PFSK-1 (cell line): ENCODE measurements at regions not wholly inside any gene's neighbourhood (a gene's known extent, or its start where the extent isn't known, plus 50 kb on each side); places are given as distances from the start of the nearest gene placed in this dataset.

ENCODE experiments used
- FOXP2 ChIP-seq: optimal IDR thresholded peaks from 2 replicates; pipeline ENCODE3; 2011; ENCODE audit warnings: borderline replicate concordance, control low read depth, inconsistent platforms; ENCODE audit not compliant: insufficient read depth; ENCODE audit errors: extremely low read length, extremely low read depth
- POLR2AphosphoS5 ChIP-seq: IDR thresholded peaks from 2 replicates; pipeline ENCODE4 v1.6.1; 2012; ENCODE audit warnings: low read depth, mild to moderate bottlenecking, control low read depth, low read length, moderate library complexity
- REST ChIP-seq, 2 experiments: IDR thresholded peaks; 2 replicates each; pipeline versions ENCODE4 v1.6.1 to v1.8.0; 2011 to 2012; ENCODE audit warnings: low read depth in 2 of 2, low read length in 2 of 2, control low read depth in 1 of 2, inconsistent platforms in 1 of 2, mild to moderate bottlenecking in 1 of 2, moderate library complexity in 1 of 2; ENCODE audit not compliant: insufficient read depth in 1 of 2
- SIN3A ChIP-seq: IDR thresholded peaks from 2 replicates; pipeline ENCODE4 v1.6.1; 2012; ENCODE audit warnings: mild to moderate bottlenecking, low read length, moderate library complexity, borderline replicate concordance; ENCODE audit not compliant: insufficient read depth
- TAF1 ChIP-seq: IDR thresholded peaks from 2 replicates; pipeline ENCODE4 v1.6.1; 2012; ENCODE audit warnings: low read length, control low read depth, borderline replicate concordance; ENCODE audit not compliant: insufficient read depth

- TF ChIP-seq SIN3A (no peak), POLR2AphosphoS5 (no peak), FOXP2 (no peak), TAF1 (no peak), REST (IDR thresholded peaks at IDR 0.05; ENCODE audit: insufficient read depth in 1 of 2, low read depth in 2 of 2, low read length in 2 of 2) (no peak)
Observed at GRCh38 chr14:97462081-97462480, 664.9 kb downstream of the VRK1 start.

DNA sequence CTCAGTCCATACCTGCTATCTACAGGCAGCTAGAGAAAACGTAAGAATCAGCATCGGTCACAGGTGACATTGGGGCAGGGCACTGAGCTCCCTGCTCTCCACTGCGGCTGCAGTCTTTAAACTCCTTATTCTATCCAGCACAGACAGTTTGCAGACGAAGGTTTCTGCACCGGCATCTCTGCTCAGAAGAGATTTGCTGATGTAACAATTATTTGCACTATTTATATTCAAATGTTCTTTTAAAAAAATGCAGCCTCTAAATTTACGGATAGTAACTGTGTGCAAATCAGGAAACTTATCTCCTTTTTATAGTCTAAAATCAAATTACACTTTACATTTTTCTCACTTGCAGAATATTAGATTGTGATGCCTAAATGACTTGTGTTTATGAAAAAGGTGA is 671.0 kb downstream of the VRK1 start:
- TF ChIP-seq SIN3A (no peak), FOXP2 (no peak), REST (IDR thresholded peaks at IDR 0.05; ENCODE audit: insufficient read depth in 1 of 2, low read depth in 2 of 2, low read length in 2 of 2) (no peak), TAF1 (no peak), POLR2AphosphoS5 (no peak)

DNA sequence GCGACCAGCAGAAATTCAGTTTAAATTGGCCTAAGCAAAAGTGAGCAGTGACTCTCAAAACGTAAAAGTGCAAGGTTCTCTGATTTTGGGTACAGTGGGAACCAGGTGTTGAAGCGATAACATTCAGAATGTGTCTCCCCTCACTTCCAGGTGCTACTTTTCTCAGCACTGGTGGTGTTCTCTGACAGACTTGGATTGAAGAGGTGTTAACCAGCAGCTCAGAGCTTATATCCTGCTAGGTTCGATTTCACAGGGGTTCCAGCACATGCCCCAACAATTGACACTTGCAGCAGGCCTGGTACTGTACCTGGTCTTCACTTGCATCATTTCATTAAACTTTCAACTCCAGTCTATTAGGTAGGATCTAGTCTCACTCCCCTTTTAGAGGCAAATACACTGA is 680.2 kb downstream of the VRK1 start:
- TF ChIP-seq POLR2AphosphoS5 (no peak), FOXP2 (no peak), TAF1 (no peak), SIN3A (no peak), REST (IDR thresholded peaks at IDR 0.05; ENCODE audit: insufficient read depth in 1 of 2, low read depth in 2 of 2, low read length in 2 of 2) (no peak)

DNA sequence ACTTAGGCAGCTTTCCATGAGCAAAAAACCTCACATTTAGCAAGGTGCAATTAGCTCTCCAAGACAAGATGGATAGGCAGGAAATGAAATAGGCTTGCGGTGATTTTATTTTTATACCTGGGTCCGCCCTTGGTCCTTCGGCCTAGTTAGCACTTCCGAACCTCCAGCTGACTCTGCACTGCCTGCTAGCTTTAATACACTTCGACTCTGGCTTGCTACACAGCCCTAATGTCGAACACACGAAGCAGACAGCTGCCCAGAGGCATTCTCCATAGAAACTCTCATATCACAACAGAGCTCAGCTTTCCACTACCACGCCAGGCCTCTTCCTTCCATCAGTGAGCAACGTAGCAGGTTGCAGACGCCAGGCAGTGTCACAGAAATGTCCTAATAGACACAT is 688.0 kb downstream of the VRK1 start:
- TF ChIP-seq TAF1 (no peak), POLR2AphosphoS5 (no peak)

GRCh38 chr14:97486601-97487120 is 689.5 kb downstream of the VRK1 start:
- TF ChIP-seq REST (IDR thresholded peaks at IDR 0.05; ENCODE audit: insufficient read depth in 1 of 2, low read depth in 2 of 2, low read length in 2 of 2) (no peak), SIN3A (no peak), TAF1 (no peak), FOXP2 (no peak), POLR2AphosphoS5 (no peak)

DNA sequence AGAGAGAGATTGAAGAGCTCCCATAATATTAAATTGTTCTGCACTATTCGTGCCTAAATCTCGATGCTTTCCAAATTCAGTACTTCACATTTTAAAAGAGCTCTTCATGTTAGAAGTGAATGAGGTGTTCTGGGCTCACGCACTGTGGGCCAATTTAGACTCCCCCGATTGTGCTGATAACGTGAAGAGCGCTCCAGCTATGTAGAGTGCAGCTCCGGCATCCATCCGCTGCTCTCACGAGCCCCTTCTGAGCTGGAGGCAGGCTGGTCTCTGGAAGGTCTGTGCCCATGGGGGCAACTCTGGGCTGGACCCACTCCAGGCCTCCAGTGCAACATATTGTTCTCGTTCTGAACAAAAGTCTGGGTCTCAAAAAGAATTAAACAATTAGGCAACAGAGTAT is 692.6 kb downstream of the VRK1 start:
- TF ChIP-seq SIN3A (no peak), TAF1 (no peak), FOXP2 (no peak), POLR2AphosphoS5 (no peak), REST (IDR thresholded peaks at IDR 0.05; ENCODE audit: insufficient read depth in 1 of 2, low read depth in 2 of 2, low read length in 2 of 2) (no peak)
